IMR-90 (cell line): ENCODE measurements at regions not wholly inside any gene's neighbourhood (a gene's known extent, or its start where the extent isn't known, plus 50 kb on each side); places are given as distances from the start of the nearest gene placed in this dataset.

Experiments
- ATAC-seq: fragments of 200-7000 bp; cut with Tn5 transposase; 2 replicates; pipeline ENCODE4 v1.9.1; 2020; ENCODE audit warnings: low read depth, mild to moderate bottlenecking, moderate library complexity
- BruUV-seq: library from RNA; stranded (reverse); fragments of 400-500 nt; replicated peaks from 2 replicates; lab custom pipeline; 2021; lab: Mats Ljungman, UMichigan
- CTCF ChIA-PET: fragments of 300-600 bp; formaldehyde crosslinking; extraction: SDS; loops from one replicate; lab custom pipeline; 2021; ENCODE audit warnings: antibody characterized with exemption; lab: Yijun Ruan, JAX
- POLR2A ChIA-PET: fragments of 300-600 bp; sonication (Branson Sonifier 250); formaldehyde crosslinking; loops from one replicate; lab custom pipeline; 2022; ENCODE audit warnings: antibody characterized with exemption; ENCODE audit not compliant: unreplicated experiment; lab: Charles Lee
- DNase-seq: peaks from one replicate; pipeline ENCODE4 v3.0.0; 2013
- H2AFZ ChIP-seq: replicated peaks from 2 replicates; pipeline ENCODE3; 2013; ENCODE audit warnings: low read length, mild to moderate bottlenecking; ENCODE audit not compliant: poor library complexity
- H2AK5ac ChIP-seq: 2 replicates; pipeline ENCODE4 v1.6.1; 2013; ENCODE audit warnings: low read depth, low read length, inconsistent platforms
- H2AK9ac ChIP-seq: replicated peaks from 2 replicates; pipeline ENCODE3; 2013; ENCODE audit warnings: mild to moderate bottlenecking, low read depth, low read length, moderate library complexity; ENCODE audit not compliant: poor library complexity
- H2BK120ac ChIP-seq: 2 replicates; pipeline ENCODE4 v1.6.1; 2013; ENCODE audit warnings: low read depth, low read length, inconsistent platforms
- H2BK15ac ChIP-seq: 3 replicates; pipeline ENCODE4 v1.6.1; 2013; ENCODE audit warnings: low read depth, low read length, inconsistent platforms
- H2BK20ac ChIP-seq: 2 replicates; pipeline ENCODE4 v1.6.1; 2013; ENCODE audit warnings: low read depth, mild to moderate bottlenecking, inconsistent platforms, low read length, moderate library complexity
- H2BK5ac ChIP-seq: 2 replicates; pipeline ENCODE4 v1.6.1; 2013; ENCODE audit warnings: mild to moderate bottlenecking, low read depth, low read length, inconsistent platforms; ENCODE audit not compliant: poor library complexity, severe bottlenecking
- H3K14ac ChIP-seq: replicated peaks from 2 replicates; pipeline ENCODE4 v1.6.1; 2013; ENCODE audit warnings: low read depth, low read length, inconsistent platforms
- H3K18ac ChIP-seq: 2 replicates; pipeline ENCODE4 v1.6.1; 2013; ENCODE audit warnings: low read depth, low read length, control low read depth
- H3K23ac ChIP-seq: 2 replicates; pipeline ENCODE4 v1.6.1; 2013; ENCODE audit warnings: low read depth, low read length, inconsistent platforms
- H3K27ac ChIP-seq: 2 replicates; pipeline ENCODE4 v1.5.1; 2013; ENCODE audit warnings: mild to moderate bottlenecking, control low read depth, low read length; ENCODE audit not compliant: insufficient read depth
- H3K27me3 ChIP-seq: 2 replicates; pipeline ENCODE4 v1.6.1; 2013; ENCODE audit warnings: low read length; ENCODE audit not compliant: control insufficient read depth, insufficient read depth
- H3K36me3 ChIP-seq: 2 replicates; pipeline ENCODE4 v1.6.1; 2013; ENCODE audit warnings: low read length, mixed read lengths; ENCODE audit not compliant: control insufficient read depth, insufficient read depth
- H3K4ac ChIP-seq: 2 replicates; pipeline ENCODE4 v1.6.1; 2013; ENCODE audit warnings: low read depth, low read length, inconsistent platforms
- H3K4me1 ChIP-seq: 2 replicates; pipeline ENCODE4 v1.6.1; 2013; ENCODE audit warnings: low read length, mixed read lengths; ENCODE audit not compliant: control insufficient read depth, insufficient read depth
- H3K4me2 ChIP-seq: 2 replicates; pipeline ENCODE4 v1.6.1; 2013; ENCODE audit warnings: low read depth, mild to moderate bottlenecking, control low read depth, low read length, moderate library complexity
- H3K4me3 ChIP-seq: 2 replicates; pipeline ENCODE4 v1.5.1; 2013; ENCODE audit warnings: low read depth, mild to moderate bottlenecking, control low read depth, low read length, moderate library complexity; ENCODE audit not compliant: insufficient read depth
- H3K56ac ChIP-seq: 2 replicates; pipeline ENCODE4 v1.6.1; 2013; ENCODE audit warnings: low read length, inconsistent platforms; ENCODE audit not compliant: insufficient read depth; ENCODE audit errors: extremely low read depth
- H3K79me1 ChIP-seq, 2 experiments: 2 replicates each; pipeline ENCODE4 v1.6.1; 2013; ENCODE audit warnings: low read length in 2 of 2, inconsistent platforms in 1 of 2, low read depth in 1 of 2
- H3K9ac ChIP-seq: 2 replicates; pipeline ENCODE4 v1.6.1; 2013; ENCODE audit warnings: low read depth, low read length, control low read depth
- H3K9me1 ChIP-seq: 2 replicates; pipeline ENCODE4 v1.6.1; 2013; ENCODE audit warnings: low read length, inconsistent platforms; ENCODE audit not compliant: insufficient read depth
- H3K9me3 ChIP-seq: 2 replicates; pipeline ENCODE4 v1.6.1; 2013; ENCODE audit warnings: low read length; ENCODE audit not compliant: control insufficient read depth, insufficient read depth
- H4K20me1 ChIP-seq: 2 replicates; pipeline ENCODE4 v1.6.1; 2013; ENCODE audit warnings: low read length, inconsistent platforms; ENCODE audit not compliant: insufficient read depth
- H4K5ac ChIP-seq: 2 replicates; pipeline ENCODE4 v1.6.1; 2013; ENCODE audit warnings: mild to moderate bottlenecking, low read depth, low read length, control low read depth
- H4K8ac ChIP-seq, 2 experiments: 2 replicates each; pipeline ENCODE4 v1.6.1; 2013; ENCODE audit warnings: low read depth in 2 of 2, low read length in 2 of 2, control low read depth in 1 of 2, inconsistent platforms in 1 of 2
- H4K91ac ChIP-seq: 2 replicates; pipeline ENCODE4 v1.6.1; 2013; ENCODE audit warnings: low read depth, low read length, inconsistent platforms; ENCODE audit not compliant: insufficient read depth
- ELK1 ChIP-seq: fragments of 150-350 bp; IDR thresholded peaks from 2 replicates; pipeline ENCODE4 v1.6.1; 2016; ENCODE audit warnings: low read depth, mild to moderate bottlenecking, low read length, moderate library complexity, borderline replicate concordance
- dilution Hi-C: fragments of 300-500 bp; cut with HindIII; formaldehyde crosslinking; loops from one replicate; pipeline ENCODE4 v1.14.3; 2018; ENCODE audit warnings: low sequenced_read_pairs; ENCODE audit not compliant: unreplicated experiment
- in situ Hi-C: fragments of 300-500 bp; cut with MboI; formaldehyde crosslinking; loops from 3 replicates; pipeline ENCODE4 v1.14.3; 2019; ENCODE audit warnings: low sequenced_read_pairs, inconsistent platforms, mixed read lengths
- intact Hi-C: fragments of 100-400 bp; cut with micrococcal nuclease; formaldehyde crosslinking; loops from 2 replicates; pipeline ENCODE4 v1.10.0; 2022

GRCh38 chr12:65707051-65707450 is 117.2 kb upstream of the HMGA2 start:
- H2AFZ ChIP-seq, result no peak overlapping the region
- in situ Hi-C loops, result loop anchor here (25.0 kb wide), 1 partner anchor 795 kb away; no protein-coding TSS in a partner anchor
- no peak overlapping the region for H4K5ac ChIP-seq
- no peak overlapping the region for H3K27ac ChIP-seq
- ATAC-seq (no peak), DNase-seq (no peak)
- ChIA-PET POLR2A (no interaction called here), CTCF (interaction anchor here (0.7 kb wide), 1 partner anchor 11 kb away, joined by 3 read pairs; no protein-coding TSS in a partner anchor)
- H4K91ac ChIP-seq, result no peak overlapping the region
- no peak overlapping the region for H3K4me3 ChIP-seq
- no peak overlapping the region for H2AK9ac ChIP-seq
- H4K8ac ChIP-seq, result no peak overlapping the region
- H3K27me3 ChIP-seq, result no peaks in the 10 kb centered on the region
- peaks cover 10% of the 10 kb centered on the region; the same call in 1 of the 2 replicates for H3K9me3 ChIP-seq
- no peak overlapping the region for H2BK15ac ChIP-seq
- no peak overlapping the region for H3K18ac ChIP-seq
- dilution Hi-C loops, result no loop called here
- H3K79me1 ChIP-seq, result no peaks in the 10 kb centered on the region
- no peak overlapping the region for H3K56ac ChIP-seq
- H3K9ac ChIP-seq, result no peak overlapping the region
- no peak overlapping the region for H2BK20ac ChIP-seq
- H3K4me1 ChIP-seq, result no peaks in the 10 kb centered on the region
- no peak overlapping the region for H3K4ac ChIP-seq
- H2BK120ac ChIP-seq, result no peak overlapping the region
- no peaks in the 10 kb centered on the region for H3K9me1 ChIP-seq
- intact Hi-C loops, result no loop called here
- H4K20me1 ChIP-seq, result no peaks in the 10 kb centered on the region
- H3K14ac ChIP-seq, result no peak overlapping the region
- TF ChIP-seq ELK1, result no peak
- no TSS peak for BruUV-seq
- H2BK5ac ChIP-seq, result no peak overlapping the region
- no peak overlapping the region for H3K23ac ChIP-seq
- no peaks in the 10 kb centered on the region for H3K36me3 ChIP-seq
- no peak overlapping the region for H3K4me2 ChIP-seq
- H2AK5ac ChIP-seq, result no peak overlapping the region
